HL-60 (cell line): ENCODE measurements at regions not wholly inside any gene's neighbourhood (a gene's known extent, or its start where the extent isn't known, plus 50 kb on each side); places are given as distances from the start of the nearest gene placed in this dataset.

ENCODE experiments used
- POLR2AphosphoS5 ChIP-seq: IDR thresholded peaks from 2 replicates; pipeline ENCODE4 v1.6.1; 2012; ENCODE audit warnings: low read depth
- TF ChIP-seq, protein P1 (sequence below): IDR thresholded peaks from one replicate; pipeline ENCODE4 v1.5.1; 2011; ENCODE audit warnings: low read length, control low read depth, inconsistent platforms; ENCODE audit not compliant: insufficient read depth
- TF ChIP-seq, protein P2 (sequence below): IDR thresholded peaks from 2 replicates; pipeline ENCODE4 v1.6.1; 2012; ENCODE audit warnings: low read depth; ENCODE audit not compliant: insufficient replicate concordance

DNA sequence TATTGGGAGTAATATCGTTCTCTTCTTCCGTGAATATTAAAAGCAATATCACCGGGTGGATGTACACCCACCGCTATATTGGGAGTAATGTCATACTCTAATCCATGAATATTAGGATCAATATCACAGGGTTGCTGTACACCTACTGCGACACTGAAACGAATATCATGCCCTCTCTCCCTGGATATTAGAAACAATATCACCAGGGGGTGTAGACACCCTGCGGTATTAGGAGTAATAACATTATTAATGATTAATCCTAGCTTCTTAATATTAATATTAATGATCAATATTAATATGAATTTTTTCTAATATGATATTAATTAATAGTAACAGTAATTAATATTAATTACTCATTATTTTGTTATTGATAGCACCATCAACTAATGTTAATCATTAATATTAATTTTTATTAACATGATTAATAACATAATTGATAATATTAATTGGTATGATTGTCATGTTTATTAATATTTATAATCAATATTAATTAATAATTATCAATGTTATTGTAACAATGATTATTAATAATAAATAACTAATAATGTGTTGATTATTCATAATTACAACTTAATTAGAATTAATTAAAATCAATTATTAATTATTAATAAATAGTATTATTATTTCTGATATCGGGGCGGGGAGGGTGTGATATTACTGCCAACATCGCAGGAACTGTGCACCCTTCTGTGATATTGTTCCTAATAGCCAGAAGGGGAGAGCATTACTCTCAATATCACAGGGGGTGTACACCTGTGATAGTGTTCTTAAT lies 121.3 kb upstream of the C1GALT1 start:
- TF ChIP-seq, protein P1, sequence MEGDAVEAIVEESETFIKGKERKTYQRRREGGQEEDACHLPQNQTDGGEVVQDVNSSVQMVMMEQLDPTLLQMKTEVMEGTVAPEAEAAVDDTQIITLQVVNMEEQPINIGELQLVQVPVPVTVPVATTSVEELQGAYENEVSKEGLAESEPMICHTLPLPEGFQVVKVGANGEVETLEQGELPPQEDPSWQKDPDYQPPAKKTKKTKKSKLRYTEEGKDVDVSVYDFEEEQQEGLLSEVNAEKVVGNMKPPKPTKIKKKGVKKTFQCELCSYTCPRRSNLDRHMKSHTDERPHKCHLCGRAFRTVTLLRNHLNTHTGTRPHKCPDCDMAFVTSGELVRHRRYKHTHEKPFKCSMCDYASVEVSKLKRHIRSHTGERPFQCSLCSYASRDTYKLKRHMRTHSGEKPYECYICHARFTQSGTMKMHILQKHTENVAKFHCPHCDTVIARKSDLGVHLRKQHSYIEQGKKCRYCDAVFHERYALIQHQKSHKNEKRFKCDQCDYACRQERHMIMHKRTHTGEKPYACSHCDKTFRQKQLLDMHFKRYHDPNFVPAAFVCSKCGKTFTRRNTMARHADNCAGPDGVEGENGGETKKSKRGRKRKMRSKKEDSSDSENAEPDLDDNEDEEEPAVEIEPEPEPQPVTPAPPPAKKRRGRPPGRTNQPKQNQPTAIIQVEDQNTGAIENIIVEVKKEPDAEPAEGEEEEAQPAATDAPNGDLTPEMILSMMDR = no peak
- TF ChIP-seq, protein P2, sequence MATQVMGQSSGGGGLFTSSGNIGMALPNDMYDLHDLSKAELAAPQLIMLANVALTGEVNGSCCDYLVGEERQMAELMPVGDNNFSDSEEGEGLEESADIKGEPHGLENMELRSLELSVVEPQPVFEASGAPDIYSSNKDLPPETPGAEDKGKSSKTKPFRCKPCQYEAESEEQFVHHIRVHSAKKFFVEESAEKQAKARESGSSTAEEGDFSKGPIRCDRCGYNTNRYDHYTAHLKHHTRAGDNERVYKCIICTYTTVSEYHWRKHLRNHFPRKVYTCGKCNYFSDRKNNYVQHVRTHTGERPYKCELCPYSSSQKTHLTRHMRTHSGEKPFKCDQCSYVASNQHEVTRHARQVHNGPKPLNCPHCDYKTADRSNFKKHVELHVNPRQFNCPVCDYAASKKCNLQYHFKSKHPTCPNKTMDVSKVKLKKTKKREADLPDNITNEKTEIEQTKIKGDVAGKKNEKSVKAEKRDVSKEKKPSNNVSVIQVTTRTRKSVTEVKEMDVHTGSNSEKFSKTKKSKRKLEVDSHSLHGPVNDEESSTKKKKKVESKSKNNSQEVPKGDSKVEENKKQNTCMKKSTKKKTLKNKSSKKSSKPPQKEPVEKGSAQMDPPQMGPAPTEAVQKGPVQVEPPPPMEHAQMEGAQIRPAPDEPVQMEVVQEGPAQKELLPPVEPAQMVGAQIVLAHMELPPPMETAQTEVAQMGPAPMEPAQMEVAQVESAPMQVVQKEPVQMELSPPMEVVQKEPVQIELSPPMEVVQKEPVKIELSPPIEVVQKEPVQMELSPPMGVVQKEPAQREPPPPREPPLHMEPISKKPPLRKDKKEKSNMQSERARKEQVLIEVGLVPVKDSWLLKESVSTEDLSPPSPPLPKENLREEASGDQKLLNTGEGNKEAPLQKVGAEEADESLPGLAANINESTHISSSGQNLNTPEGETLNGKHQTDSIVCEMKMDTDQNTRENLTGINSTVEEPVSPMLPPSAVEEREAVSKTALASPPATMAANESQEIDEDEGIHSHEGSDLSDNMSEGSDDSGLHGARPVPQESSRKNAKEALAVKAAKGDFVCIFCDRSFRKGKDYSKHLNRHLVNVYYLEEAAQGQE = no peak
- TF ChIP-seq POLR2AphosphoS5 = no peak
